Parathyroid adenoma (tissue), 2 donors: ENCODE measurements at regions not wholly inside any gene's neighbourhood (a gene's known extent, or its start where the extent isn't known, plus 50 kb on each side); places are given as distances from the start of the nearest gene placed in this dataset.

ENCODE experiments used
- H2AFZ ChIP-seq: fragments of 300-600 bp; sonication (generic); one replicate; pipeline ENCODE4 v1.7.0; 2017; ENCODE audit warnings: antibody characterized with exemption, mild to moderate bottlenecking
- H3K27ac ChIP-seq: fragments of 300-600 bp; sonication (generic); one replicate; pipeline ENCODE4 v1.7.0; 2017
- H3K27me3 ChIP-seq: fragments of 300-600 bp; sonication (generic); one replicate; pipeline ENCODE4 v1.7.0; 2017; ENCODE audit warnings: low read length; ENCODE audit not compliant: control insufficient read depth, insufficient read depth
- H3K36me3 ChIP-seq: fragments of 300-600 bp; sonication (generic); one replicate; pipeline ENCODE4 v1.7.0; 2017; ENCODE audit warnings: low read length; ENCODE audit not compliant: control insufficient read depth, insufficient read depth
- H3K4me1 ChIP-seq: fragments of 300-600 bp; sonication (generic); one replicate; pipeline ENCODE4 v1.7.0; 2017; ENCODE audit warnings: control low read depth
- H3K4me2 ChIP-seq: fragments of 300-600 bp; sonication (generic); one replicate; pipeline ENCODE4 v1.7.0; 2017; ENCODE audit warnings: low read length
- H3K4me3 ChIP-seq: fragments of 300-600 bp; sonication (generic); one replicate; pipeline ENCODE4 v1.7.0; 2017; ENCODE audit warnings: low read depth, low read length
- H3K79me2 ChIP-seq: fragments of 300-600 bp; sonication (generic); one replicate; pipeline ENCODE4 v1.7.0; 2017; ENCODE audit warnings: control low read depth
- H3K9ac ChIP-seq: fragments of 300-600 bp; sonication (generic); one replicate; pipeline ENCODE4 v1.7.0; 2017; ENCODE audit warnings: mild to moderate bottlenecking
- H3K9me3 ChIP-seq: fragments of 300-600 bp; sonication (generic); one replicate; pipeline ENCODE4 v1.7.0; 2017; ENCODE audit warnings: low read length; ENCODE audit not compliant: control insufficient read depth
- CTCF ChIP-seq: fragments of 300-600 bp; sonication (generic); IDR thresholded peaks from one replicate; pipeline ENCODE4 v1.7.0; 2017; ENCODE audit warnings: antibody characterized with exemption, mild to moderate bottlenecking
- donor health status: primary hyperparathyroidism.

- TF ChIP-seq CTCF = no peak
- H3K4me3 ChIP-seq = no peak overlapping the region
- no peak overlapping the region for H2AFZ ChIP-seq
- H3K36me3 ChIP-seq = no peaks in the 10 kb centered on the region
- no peaks in the 10 kb centered on the region for H3K9me3 ChIP-seq
- no peak overlapping the region for H3K4me2 ChIP-seq
- no peak overlapping the region for H3K9ac ChIP-seq
- H3K27ac ChIP-seq = no peak overlapping the region
- no peaks in the 10 kb centered on the region for H3K79me2 ChIP-seq
- no peaks in the 10 kb centered on the region for H3K4me1 ChIP-seq
- no peaks in the 10 kb centered on the region for H3K27me3 ChIP-seq
Measured at GRCh38 chr3:72213296-72214065, 428.5 kb upstream of the PROK2 start.

- H3K27ac ChIP-seq = no peak overlapping the region
- H3K4me1 ChIP-seq = no peaks in the 10 kb centered on the region
- H3K4me3 ChIP-seq = no peak overlapping the region
- no peaks in the 10 kb centered on the region for H3K79me2 ChIP-seq
- no peaks in the 10 kb centered on the region for H3K36me3 ChIP-seq
- no peaks in the 10 kb centered on the region for H3K9me3 ChIP-seq
- TF ChIP-seq CTCF = no peak
- no peak overlapping the region for H2AFZ ChIP-seq
- no peak overlapping the region for H3K4me2 ChIP-seq
- no peak overlapping the region for H3K9ac ChIP-seq
- H3K27me3 ChIP-seq = no peaks in the 10 kb centered on the region
Measured at GRCh38 chr3:72212396-72212795, 427.4 kb upstream of the PROK2 start.

- TF ChIP-seq CTCF = no peak
- no peaks in the 10 kb centered on the region for H3K9me3 ChIP-seq
- H3K36me3 ChIP-seq = no peaks in the 10 kb centered on the region
- H3K4me3 ChIP-seq = no peak overlapping the region
- no peak overlapping the region for H3K4me2 ChIP-seq
- H3K27ac ChIP-seq = no peak overlapping the region
- no peaks in the 10 kb centered on the region for H3K27me3 ChIP-seq
- H3K4me1 ChIP-seq = no peaks in the 10 kb centered on the region
- H3K79me2 ChIP-seq = no peaks in the 10 kb centered on the region
- no peak overlapping the region for H2AFZ ChIP-seq
- no peak overlapping the region for H3K9ac ChIP-seq
Measured at GRCh38 chr3:72210261-72210660, 425.3 kb upstream of the PROK2 start.

GRCh38 chr3:72205297-72205826, 420.4 kb upstream of the PROK2 start:
- Histone ChIP-seq H3K4me3 (no peak overlapping the region), H3K27me3 (no peaks in the 10 kb centered on the region), H3K9ac (no peak overlapping the region), H3K4me2 (no peak overlapping the region), H3K79me2 (no peaks in the 10 kb centered on the region), H3K4me1 (no peaks in the 10 kb centered on the region), H3K9me3 (no peaks in the 10 kb centered on the region), H3K27ac (no peak overlapping the region), H3K36me3 (peaks cover 5% of the 10 kb centered on the region), H2AFZ (no peak overlapping the region)
- TF ChIP-seq CTCF = no peak

- H3K4me1 ChIP-seq = no peaks in the 10 kb centered on the region
- no peak for TF ChIP-seq CTCF
- H3K27me3 ChIP-seq = no peaks in the 10 kb centered on the region
- no peak overlapping the region for H3K27ac ChIP-seq
- H3K9me3 ChIP-seq = no peaks in the 10 kb centered on the region
- peaks cover 5% of the 10 kb centered on the region for H3K36me3 ChIP-seq
- H3K79me2 ChIP-seq = no peaks in the 10 kb centered on the region
- H2AFZ ChIP-seq = no peak overlapping the region
- no peak overlapping the region for H3K4me2 ChIP-seq
- H3K9ac ChIP-seq = no peak overlapping the region
- H3K4me3 ChIP-seq = no peak overlapping the region
Measured at GRCh38 chr3:72204452-72204851, 419.5 kb upstream of the PROK2 start.
